Frontal cortex (tissue), 3 donors: ENCODE measurements at regions not wholly inside any gene's neighbourhood (a gene's known extent, or its start where the extent isn't known, plus 50 kb on each side); places are given as distances from the start of the nearest gene placed in this dataset.

Experiments used
- DNase-seq, 2 donors: peaks; one replicate each; pipeline ENCODE4 v3.0.0; 2012; ENCODE audit warnings: low spot score in 2 of 2
- FAIRE-seq: peaks from 2 replicates; lab custom pipeline; 2012; peaks lifted over from hg19 to GRCh38; lab: Jason Lieb, UNC
- donor health status: control.
- donor health status: control.
- donor health status: control.

DNA sequence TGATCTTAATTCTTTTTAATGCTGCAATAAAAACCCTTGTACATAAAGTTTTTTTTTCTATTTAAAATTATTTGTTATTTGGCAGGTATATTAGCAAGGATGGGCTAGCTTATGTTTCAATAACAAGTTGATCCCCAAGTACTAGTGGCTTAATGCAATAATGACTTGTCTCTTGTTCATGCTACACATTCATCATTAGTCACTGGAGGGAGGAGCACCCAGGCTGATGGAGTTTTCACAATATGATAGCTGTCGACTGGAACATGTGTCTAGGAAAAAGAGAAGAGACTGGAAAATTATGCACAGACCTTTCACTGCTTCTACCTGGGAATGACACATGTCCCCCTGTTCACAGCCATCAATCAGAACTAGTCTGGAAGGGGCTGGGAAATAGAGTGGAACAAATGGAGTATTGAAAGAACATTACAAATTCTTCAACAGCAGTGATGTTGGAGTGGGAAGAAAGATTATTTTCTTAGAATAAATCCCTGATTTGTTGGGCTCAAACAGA is 387.9 kb upstream of the RPS6KA3 start:
- FAIRE-seq = no peak
- DNase-seq = no peak

DNA sequence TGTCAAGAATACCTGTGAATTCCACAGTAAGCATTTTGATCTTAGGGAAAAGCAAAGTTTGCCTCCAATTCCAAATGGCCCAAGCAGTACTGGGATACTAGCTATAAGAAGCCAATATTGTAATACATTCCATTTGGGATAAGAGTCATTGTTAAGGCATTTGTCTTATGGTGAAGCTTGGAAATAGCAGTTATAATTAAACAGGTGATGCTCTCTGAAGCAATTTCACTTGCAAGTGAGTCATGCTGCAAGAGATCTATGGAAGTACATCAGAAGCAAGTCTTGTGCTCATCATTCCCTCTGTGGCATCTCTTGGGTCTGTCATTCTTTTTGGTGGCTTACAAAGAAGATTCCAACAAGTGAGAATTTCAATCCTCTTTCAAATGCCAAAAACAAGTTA is 386.4 kb upstream of the RPS6KA3 start:
- FAIRE-seq (no peak), DNase-seq (no peak)

DNA sequence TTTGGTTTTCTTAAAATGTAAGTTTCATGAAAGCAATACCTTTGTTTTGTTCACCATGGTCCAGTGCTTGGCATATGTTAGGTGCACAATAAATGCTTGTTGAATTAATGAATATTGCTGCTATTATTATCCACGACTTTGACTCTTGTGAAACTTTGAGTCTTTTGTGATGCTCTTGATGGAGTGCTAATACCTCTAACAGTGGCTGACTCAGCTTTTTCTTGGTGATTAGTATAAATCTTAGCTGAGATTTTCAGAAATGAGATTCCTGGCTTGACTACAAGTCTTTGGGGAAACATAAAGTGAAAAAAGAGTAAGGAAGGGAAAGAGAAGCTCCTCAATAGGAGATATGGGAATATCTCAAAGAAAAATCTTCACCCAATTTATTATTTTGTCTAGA is 375.2 kb upstream of the RPS6KA3 start:
- FAIRE-seq = no peak
- DNase-seq = no peak

DNA sequence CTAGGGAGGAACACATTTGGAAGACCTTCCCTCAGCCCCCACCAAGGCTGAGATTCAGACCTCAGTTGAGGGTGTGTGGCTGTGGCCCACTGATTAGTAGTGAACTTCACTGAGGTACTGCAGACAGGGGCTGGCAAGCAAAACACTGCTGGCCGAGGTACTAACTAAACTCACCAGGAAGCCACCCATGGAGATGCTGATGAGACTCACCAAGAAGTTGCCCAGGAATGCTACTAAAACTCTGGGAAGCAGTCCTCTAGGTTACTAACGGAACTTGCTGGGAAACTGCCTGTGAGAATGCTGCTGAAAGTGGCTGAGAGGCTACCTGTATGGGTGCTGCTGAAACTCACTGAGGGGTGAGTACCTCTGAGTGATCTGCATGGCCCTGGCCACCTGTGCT is 372.4 kb upstream of the RPS6KA3 start:
- no peak for FAIRE-seq
- DNase-seq = no peak

DNA sequence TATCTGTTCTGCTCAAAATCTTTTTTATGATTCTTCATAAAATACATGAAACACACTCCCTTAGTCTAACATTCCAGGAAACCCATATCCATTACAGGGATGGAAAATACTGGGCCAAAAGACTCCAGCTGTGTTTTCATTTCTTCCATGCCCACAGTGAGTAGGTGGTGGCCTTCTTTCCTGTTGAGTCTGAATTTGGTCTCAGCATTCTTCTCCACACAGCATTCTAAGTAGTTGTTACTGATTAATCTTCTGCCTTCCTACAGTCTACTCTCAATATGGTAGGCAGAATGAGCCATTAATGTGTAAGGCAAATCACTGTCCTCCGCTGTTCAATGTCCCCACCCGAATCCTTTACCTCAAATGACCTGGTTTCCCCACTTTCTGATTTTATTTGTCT is 370.6 kb upstream of the RPS6KA3 start:
- no peak for FAIRE-seq
- DNase-seq = no peak

DNA sequence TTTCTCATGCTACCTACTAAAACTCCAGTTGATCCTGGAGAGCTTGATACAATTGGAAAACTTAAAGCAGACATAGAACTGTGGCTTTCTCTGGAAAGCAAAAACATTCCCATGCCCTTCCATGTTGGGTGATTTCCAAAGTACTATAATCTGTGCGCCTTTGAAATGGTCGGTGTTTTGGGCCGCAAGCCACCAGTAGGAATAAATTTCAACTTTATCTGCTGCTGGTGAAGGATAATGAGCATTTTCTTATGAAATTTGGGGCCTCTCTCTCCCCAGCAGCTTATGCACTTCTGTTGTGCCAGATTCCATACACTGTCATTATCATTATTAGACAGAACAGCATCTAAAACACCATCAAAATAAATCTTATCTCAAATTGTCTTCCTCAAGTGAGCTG is 366.7 kb upstream of the RPS6KA3 start:
- FAIRE-seq (no peak), DNase-seq (no peak)

DNA sequence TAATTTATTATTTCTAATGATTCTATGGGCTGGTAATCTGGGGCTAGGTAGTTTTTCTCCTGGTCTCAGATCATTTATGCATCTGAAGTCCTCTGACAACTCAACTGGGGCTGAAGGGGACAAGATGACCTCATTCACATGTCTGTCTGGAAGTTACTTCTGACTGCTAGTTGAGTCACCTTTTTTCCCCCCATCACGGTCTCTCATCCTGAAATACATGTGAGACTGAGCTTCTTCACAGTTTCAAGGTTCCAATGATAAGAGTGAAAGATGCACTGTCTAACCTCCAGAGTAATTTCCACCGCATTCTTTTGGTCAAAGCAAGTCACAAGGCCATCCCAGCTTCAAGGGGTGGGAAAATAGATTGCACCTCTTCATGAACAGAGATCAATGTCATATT is 356.7 kb upstream of the RPS6KA3 start:
- DNase-seq (no peak), FAIRE-seq (no peak)

DNA sequence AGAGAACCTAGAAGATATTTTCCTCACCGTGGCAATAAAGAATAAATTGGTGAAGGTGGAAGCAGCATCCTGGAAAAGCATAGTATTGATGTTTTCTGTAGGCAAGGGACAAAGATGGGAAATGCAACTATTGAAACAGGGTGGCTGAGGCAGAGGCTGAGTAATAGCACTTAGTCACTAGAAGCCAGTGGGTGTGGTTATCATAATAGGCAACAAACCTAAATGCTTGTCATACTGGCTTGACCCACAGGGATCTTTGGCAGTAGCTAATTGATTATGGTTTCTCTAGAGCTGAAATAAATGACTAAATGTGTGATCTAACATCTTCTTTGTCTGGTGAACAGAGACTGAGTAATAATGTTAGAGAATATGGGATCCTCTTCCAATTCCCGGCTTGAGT is 353.6 kb upstream of the RPS6KA3 start:
- FAIRE-seq (no peak), DNase-seq (no peak)

DNA sequence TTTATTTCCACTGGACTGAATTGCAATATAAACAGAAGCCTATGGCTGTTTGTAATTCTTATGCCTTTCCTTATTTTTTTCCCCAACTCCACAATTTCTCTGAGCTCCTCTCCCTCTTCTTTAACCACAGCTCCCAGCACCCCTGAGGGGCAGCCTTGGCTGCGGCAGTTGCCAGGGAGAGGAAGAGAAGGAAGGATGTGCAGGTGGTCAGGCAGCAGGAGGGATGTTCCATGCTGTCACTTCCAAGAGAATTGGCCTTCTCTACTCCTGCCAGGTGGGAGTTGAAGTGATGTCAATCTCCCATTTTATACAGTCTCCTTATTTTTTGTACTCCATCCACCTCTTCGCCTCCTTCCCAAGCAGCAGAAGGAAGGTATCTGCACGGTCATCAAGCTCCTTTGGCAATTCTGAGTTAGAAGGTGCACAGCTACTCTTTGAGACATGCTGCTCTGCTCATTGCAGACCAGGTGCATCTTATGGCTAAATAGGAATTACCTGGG is 343.3 kb upstream of the RPS6KA3 start:
- DNase-seq (no peak), FAIRE-seq (no peak)

DNA sequence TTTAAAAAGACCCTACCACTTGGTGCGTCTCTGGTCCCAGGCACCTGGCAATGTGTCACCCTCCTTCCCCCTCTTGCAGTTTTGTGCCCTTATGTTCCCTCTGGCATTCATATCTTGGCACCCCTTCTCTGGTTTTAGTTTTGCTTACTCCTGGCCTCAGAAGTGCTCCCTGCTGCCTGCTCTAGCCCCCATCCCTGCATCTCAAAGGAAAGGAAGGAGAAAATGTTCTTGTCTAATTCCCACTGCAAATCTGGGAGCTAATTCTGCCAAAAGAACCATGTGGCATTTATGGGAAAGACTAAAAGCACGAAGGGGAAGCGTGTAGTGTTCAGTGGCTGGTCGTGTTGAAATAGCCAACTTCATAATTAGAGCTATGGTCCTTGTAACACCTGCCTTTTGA is 340.1 kb upstream of the RPS6KA3 start:
- DNase-seq (no peak), FAIRE-seq (no peak)

DNA sequence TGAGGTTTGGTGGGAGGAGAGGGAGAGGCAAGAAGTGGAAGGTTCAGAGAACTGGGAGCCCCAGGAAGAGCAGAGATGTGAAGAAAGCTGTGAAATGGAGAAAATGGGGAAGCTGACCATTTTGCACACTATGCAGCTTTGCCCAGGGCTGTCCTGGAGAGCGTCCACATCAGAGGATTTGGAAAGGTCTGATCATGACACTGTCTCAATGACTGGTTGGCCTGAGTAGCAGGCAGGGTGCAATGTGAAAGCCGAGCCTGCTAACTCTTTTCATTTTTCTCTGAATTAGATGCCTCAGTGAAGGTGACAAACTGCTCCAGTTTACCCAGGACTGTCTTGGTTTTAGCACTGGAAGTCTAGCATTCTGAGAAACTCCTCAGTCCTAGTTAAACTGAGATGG is 330.1 kb upstream of the RPS6KA3 start:
- DNase-seq (no peak), FAIRE-seq (no peak)

DNA sequence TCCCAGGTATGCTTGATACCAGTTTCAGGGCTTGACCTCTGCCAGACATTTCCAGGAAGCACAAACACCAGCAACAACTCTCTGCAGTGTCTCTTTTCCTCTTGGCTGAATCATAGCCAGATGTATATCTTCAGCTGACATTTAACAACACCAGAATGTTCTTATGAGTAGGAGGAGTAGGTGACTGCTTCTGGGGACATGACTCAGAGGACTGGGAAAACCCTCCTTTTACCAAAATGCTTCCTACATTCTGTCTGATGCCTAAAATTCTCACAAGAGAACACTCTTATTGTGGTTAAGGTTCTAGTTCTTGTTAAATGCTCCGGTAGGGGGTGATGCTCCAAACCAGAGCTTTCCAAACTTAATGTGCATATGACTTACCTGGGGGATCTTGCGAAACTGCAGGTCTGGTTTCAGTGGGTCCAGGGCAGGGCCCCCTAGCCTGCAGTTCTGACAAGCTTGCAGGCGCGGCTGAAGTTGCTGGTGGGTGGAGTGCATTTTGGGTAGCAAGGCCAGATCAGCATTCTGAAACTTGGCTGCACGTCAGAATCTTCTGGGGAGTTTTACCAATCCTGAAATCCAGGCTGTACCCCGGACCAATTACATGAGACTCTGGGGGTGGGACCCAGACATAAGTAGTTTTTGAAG is 329.3 kb upstream of the RPS6KA3 start:
- FAIRE-seq = no peak
- DNase-seq = no peak

DNA sequence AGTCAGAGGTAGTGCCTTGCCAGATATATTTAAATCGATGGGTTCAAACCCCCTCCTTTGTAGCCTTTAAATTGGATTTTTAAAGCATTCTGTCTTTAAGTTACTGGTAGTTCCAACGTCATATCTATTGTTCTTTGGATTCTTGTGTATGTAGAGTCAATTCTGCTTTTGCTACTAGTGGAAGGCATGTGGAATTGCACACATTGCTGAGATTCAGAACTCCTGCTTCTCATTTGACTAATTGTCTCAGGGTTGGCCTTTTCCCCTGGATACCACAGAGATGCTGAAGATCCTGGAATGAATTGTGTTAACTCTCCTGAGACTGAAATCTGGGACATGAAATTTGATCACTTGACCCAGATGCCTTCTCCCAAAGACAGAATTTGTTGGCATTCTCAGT is 328.3 kb upstream of the RPS6KA3 start:
- DNase-seq (no peak), FAIRE-seq (no peak)

DNA sequence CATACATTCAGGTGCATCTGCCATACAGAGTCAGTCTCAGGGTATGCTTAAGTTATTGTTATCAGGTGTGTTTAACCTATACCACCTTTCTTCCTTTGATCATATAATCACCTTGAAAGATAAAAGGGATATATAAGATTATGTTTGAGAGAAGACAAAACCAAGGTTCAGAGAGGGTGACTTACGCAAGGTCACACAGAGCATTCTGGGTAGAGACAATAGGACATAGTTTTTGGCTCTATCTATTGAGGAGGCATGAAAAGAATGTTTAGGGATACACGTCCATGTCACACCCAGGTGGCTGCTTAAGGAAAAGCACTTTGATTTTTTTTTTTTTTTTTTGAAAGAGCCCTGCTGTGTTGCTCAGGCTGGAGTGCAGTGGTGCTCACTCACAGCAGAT is 327.1 kb upstream of the RPS6KA3 start:
- FAIRE-seq (no peak), DNase-seq (no peak)

DNA sequence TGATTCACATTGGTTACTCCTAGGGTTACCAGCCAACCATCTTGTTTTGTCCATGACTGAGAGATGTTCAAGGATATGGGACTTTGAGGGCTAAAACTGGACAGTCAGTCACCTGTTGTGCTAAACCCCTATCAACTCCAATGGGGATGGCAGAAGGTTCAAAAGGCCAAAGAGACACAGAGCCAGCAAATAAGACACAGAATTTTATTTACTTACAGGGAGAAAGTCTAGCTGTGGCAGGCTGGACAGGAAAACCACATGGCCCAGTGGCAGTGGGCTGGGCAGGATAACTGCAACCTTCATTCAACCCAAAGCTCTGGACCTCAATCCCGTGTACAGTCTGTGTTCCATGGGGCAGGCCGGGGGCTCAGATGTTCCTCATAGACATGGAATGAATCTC is 326.7 kb upstream of the RPS6KA3 start:
- FAIRE-seq (no peak), DNase-seq (no peak)

DNA sequence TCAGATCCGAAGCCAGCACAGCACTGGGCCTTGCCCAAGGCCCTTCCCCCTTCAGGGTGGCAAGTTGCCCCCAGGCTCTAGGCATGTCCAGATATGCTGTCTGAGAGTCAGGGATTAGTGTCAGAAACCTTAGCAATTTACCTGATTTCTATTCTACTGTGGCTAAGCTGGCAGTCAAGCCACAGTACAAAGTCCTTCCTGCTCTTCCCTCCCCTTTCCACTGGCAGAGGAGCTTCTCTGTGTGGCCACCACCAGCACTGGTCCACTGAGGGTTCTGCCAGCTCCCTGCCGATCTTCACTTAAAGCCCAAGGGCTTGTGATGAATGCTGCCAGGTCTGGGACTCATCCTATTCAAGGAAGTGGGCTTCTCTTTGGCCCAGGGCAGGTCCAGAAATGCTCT is 324.5 kb upstream of the RPS6KA3 start:
- DNase-seq (no peak), FAIRE-seq (no peak)

DNA sequence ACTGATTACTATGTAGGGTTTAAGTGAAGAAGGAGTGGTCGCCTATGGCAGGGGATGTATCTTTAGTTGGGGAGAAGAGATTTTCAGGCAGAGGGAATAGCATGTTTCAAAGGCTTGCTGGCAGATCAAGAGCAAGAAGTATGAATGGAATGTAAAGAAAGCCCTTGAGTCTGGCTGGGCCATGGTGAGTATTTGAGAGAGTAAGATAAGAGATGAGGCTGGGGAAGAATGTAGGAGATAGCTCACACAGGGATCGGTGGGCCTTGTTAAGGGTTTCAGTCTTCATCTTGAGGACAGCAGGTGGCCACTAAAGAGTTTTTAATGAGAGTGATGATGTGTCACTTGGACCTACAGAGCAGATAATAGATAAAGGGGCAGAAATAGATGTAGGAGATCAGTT is 319.1 kb upstream of the RPS6KA3 start:
- FAIRE-seq (no peak), DNase-seq (no peak)

DNA sequence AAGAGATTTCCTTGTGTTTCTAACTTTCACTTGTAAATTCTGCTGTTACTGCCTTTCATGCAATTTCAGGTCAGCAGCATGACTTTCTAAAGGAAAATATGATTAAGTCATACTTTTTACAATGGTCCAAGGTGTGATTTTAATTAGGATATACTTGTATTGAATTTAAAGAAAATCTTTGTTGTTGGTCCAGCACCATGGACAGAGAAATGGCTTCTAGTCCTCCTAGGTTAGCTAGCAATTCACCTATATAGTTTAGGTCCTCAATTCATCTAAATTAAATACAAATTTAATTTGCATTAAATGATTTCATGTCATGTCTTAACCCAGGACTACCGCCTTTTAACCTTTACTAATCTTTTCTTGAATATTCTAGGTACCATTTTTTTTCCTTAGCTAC is 304.9 kb upstream of the RPS6KA3 start:
- no peak for FAIRE-seq

DNA sequence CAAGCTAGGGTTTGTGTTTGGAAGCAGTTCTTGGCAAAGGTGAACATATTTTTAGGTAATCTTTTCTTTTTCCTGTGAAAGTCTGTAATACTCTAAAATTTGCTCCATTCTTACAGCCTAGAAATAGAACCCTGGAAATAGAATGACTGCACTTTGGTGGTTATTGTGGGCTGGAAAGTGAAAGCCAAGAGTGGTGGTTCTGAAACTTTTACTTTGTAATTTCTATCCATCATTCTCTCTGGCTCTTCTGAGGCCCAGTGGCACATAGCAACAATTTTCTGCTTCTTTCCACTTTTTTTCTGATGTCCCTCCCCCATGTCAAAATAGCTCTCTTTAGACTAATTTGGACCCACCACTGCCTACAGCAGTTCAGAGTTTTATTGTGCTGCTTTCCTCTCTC is 300.4 kb upstream of the RPS6KA3 start:
- FAIRE-seq = no peak
- DNase-seq = no peak

More for the DNA sequence above, 304.9 kb upstream of the RPS6KA3 start:
- no peak for DNase-seq

DNA sequence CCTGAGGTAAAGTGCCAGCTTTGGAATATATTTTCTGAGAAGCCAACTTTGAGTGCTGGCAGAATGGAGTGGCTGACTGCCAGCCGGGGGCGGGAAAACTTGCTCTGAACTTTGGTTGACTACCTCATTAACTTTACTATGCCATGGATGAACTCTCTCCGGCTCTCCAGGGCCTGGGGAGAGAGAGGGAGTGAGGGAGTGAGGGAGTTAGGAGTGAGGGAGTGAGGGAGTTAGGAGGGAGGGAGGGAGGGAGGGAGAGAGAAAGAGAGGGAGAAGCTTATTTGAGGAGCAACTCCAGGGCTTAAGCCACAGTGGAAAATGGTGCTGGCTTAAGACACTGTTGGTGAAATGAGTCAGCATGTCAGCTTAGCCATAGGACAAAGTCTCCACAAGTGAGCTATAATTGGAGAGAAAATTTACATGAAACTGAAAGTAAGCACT is 280.9 kb upstream of the RPS6KA3 start:
- DNase-seq = no peak
- FAIRE-seq = no peak

DNA sequence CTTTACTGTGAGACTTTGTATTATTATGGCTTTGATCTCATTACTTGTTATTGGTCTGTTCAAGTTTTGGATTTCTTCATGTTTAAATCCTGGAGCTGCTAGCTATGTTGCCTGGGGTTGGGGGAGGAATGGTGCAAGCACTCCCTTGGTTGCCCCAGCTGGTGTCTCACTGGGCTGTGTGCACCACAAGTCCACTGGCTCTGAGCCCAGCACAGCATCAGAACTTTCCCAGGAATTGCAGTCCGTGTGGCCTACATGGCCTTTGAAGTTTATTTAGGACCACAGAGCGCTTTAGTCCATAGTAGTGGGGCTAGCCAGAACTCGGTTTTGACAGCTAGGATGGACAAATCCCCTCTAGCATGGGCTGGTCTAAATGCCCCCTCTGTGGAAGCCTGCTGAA is 278.8 kb upstream of the RPS6KA3 start:
- FAIRE-seq (no peak), DNase-seq (no peak)

DNA sequence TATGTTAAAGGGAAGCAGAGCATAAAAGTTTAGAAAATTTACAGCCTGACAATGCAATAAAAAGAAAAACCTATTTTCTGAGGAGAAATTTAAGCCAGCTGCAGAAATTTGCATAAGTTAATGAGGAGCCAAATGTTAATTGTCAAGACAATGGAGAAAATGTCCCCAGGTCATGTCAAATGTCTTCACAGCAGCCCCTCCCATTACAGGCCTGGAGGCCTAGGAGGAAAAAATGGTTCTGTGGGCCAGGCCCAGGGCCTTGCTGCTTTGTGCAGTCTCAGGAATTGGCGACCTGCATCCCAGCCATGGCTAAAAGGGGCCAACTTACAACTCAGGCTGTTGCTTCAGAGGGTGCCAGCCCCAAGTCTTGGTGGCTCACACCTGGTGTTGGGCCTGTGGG is 275.4 kb upstream of the RPS6KA3 start:
- FAIRE-seq = no peak
- no peak for DNase-seq
